Hepatocyte (in vitro differentiated cells): ENCODE measurements at regions not wholly inside any gene's neighbourhood (a gene's known extent, or its start where the extent isn't known, plus 50 kb on each side); places are given as distances from the start of the nearest gene placed in this dataset.

Experiments used
- DNase-seq: peaks from one replicate; pipeline ENCODE4 v3.0.0-alpha.2; 2016; ENCODE audit warnings: low spot score
- H2AFZ ChIP-seq: fragments of 200-600 bp; sonication (generic); 2 replicates; pipeline ENCODE4 v1.6.0; 2016; ENCODE audit warnings: antibody characterized with exemption, mild to moderate bottlenecking
- H3K27ac ChIP-seq: fragments of 200-600 bp; sonication (generic); 2 replicates; pipeline ENCODE4 v1.5.1; 2016; ENCODE audit warnings: mild to moderate bottlenecking
- H3K27me3 ChIP-seq: fragments of 200-600 bp; sonication (generic); 2 replicates; pipeline ENCODE4 v1.6.1; 2016
- H3K36me3 ChIP-seq: fragments of 200-600 bp; sonication (generic); replicated peaks from 2 replicates; pipeline ENCODE4 v1.5.1; 2016; ENCODE audit warnings: low read depth; ENCODE audit not compliant: insufficient read depth
- H3K4me1 ChIP-seq: fragments of 200-600 bp; sonication (generic); 2 replicates; pipeline ENCODE4 v1.5.1; 2016; ENCODE audit warnings: mild to moderate bottlenecking, moderate library complexity; ENCODE audit not compliant: insufficient read depth
- H3K4me2 ChIP-seq: fragments of 200-600 bp; sonication (generic); 2 replicates; pipeline ENCODE4 v1.6.0; 2016
- H3K4me3 ChIP-seq: fragments of 200-600 bp; sonication (generic); 2 replicates; pipeline ENCODE4 v1.5.1; 2016; ENCODE audit warnings: mild to moderate bottlenecking
- H3K79me2 ChIP-seq: fragments of 200-600 bp; sonication (generic); 2 replicates; pipeline ENCODE4 v1.6.0; 2017; ENCODE audit warnings: mild to moderate bottlenecking
- H3K9me2 ChIP-seq: fragments of 200-600 bp; sonication (generic); replicated peaks from 2 replicates; pipeline ENCODE4 v1.6.0; 2017; ENCODE audit warnings: mild to moderate bottlenecking; ENCODE audit not compliant: insufficient read depth
- H3K9me3 ChIP-seq: fragments of 200-600 bp; sonication (generic); 2 replicates; pipeline ENCODE4 v1.5.1; 2016; ENCODE audit warnings: low read depth, mild to moderate bottlenecking
- H4K20me1 ChIP-seq: fragments of 200-600 bp; sonication (generic); 2 replicates; pipeline ENCODE4 v1.6.0; 2016; ENCODE audit warnings: mild to moderate bottlenecking; ENCODE audit not compliant: insufficient read depth, poor library complexity, severe bottlenecking
- CTCF ChIP-seq: fragments of 200-600 bp; sonication (generic); IDR thresholded peaks from 2 replicates; pipeline ENCODE4 v1.5.1; 2016; ENCODE audit warnings: antibody characterized with exemption, mild to moderate bottlenecking; ENCODE audit not compliant: poor library complexity
- EZH2 ChIP-seq: fragments of 200-600 bp; sonication (generic); IDR thresholded peaks from 2 replicates; pipeline ENCODE4 v1.6.1; 2016; ENCODE audit warnings: antibody characterized with exemption, mild to moderate bottlenecking, borderline replicate concordance
- EZH2phosphoT487 ChIP-seq: fragments of 200-600 bp; sonication (generic); IDR thresholded peaks from one replicate; pipeline ENCODE4 v1.6.1; 2018; ENCODE audit warnings: antibody characterized with exemption, mild to moderate bottlenecking, low read depth, moderate library complexity; ENCODE audit not compliant: unreplicated experiment, severe bottlenecking
- WGBS: methylation state at CpG from one replicate; pipeline ENCODE4 v1.1.6; 2016; ENCODE audit warnings: low lambda C conversion rate; ENCODE audit errors: missing lambda C conversion rate; 5-methylcytosine and 5-hydroxymethylcytosine counted together

- H3K9me3 ChIP-seq = no peaks in the 10 kb centered on the region
- no peaks in the 10 kb centered on the region for H3K4me1 ChIP-seq
- no peaks in the 10 kb centered on the region for H3K79me2 ChIP-seq
- no peaks in the 10 kb centered on the region for H3K27me3 ChIP-seq
- no peaks in the 10 kb centered on the region for H4K20me1 ChIP-seq
- WGBS = 62% methylated on average over 12 of the region's 12 CpGs
- H3K9me2 ChIP-seq = no peaks in the 10 kb centered on the region
- DNase-seq = peak; percentile 26
- no peak overlapping the region for H3K27ac ChIP-seq
- no peak for TF ChIP-seq EZH2
- no peak for TF ChIP-seq EZH2phosphoT487
- TF ChIP-seq CTCF = no peak
- peak overlapping the region; percentile 6 for H2AFZ ChIP-seq
- no peaks in the 10 kb centered on the region for H3K36me3 ChIP-seq
- H3K4me3 ChIP-seq = no peak overlapping the region
- no peak overlapping the region for H3K4me2 ChIP-seq
Observed at GRCh38 chr5:38660194-38660668, 103.8 kb upstream of the LIFR start.

- no peaks in the 10 kb centered on the region for H3K79me2 ChIP-seq
- TF ChIP-seq CTCF = no peak
- TF ChIP-seq EZH2 = no peak
- TF ChIP-seq EZH2phosphoT487 = no peak
- no peak for DNase-seq
- no peaks in the 10 kb centered on the region for H3K27me3 ChIP-seq
- no peaks in the 10 kb centered on the region for H3K9me2 ChIP-seq
- no peaks in the 10 kb centered on the region for H3K4me1 ChIP-seq
- no peaks in the 10 kb centered on the region for H4K20me1 ChIP-seq
- no peak overlapping the region for H3K4me3 ChIP-seq
- 62% methylated on average over 4 of the region's 4 CpGs for WGBS
- H3K4me2 ChIP-seq = no peak overlapping the region
- H3K9me3 ChIP-seq = no peaks in the 10 kb centered on the region
- no peak overlapping the region for H3K27ac ChIP-seq
- no peaks in the 10 kb centered on the region for H3K36me3 ChIP-seq
- H2AFZ ChIP-seq = no peak overlapping the region
Observed at GRCh38 chr5:38662090-38662489, 105.6 kb upstream of the LIFR start.

- Histone ChIP-seq H3K4me1 (no peaks in the 10 kb centered on the region), H4K20me1 (no peaks in the 10 kb centered on the region), H2AFZ (no peak overlapping the region), H3K79me2 (no peaks in the 10 kb centered on the region), H3K27ac (no peak overlapping the region), H3K4me3 (no peak overlapping the region), H3K4me2 (no peak overlapping the region), H3K36me3 (no peaks in the 10 kb centered on the region), H3K9me2 (no peaks in the 10 kb centered on the region), H3K27me3 (no peaks in the 10 kb centered on the region), H3K9me3 (no peaks in the 10 kb centered on the region)
- DNase-seq = no peak
- TF ChIP-seq EZH2phosphoT487 (no peak), CTCF (no peak), EZH2 (no peak)
- 100% methylated on average over 1 of the region's 1 CpG for WGBS
Observed at GRCh38 chr5:38663249-38663648, 106.8 kb upstream of the LIFR start.
